GM19351 (cell line): ENCODE measurements at regions not wholly inside any gene's neighbourhood (a gene's known extent, or its start where the extent isn't known, plus 50 kb on each side); places are given as distances from the start of the nearest gene placed in this dataset.

Experiments
- ATAC-seq: cut with Tn5 transposase; IDR thresholded peaks from one replicate; pipeline ENCODE4 v1.9.1; 2021; ENCODE audit warnings: mild to moderate bottlenecking, moderate library complexity; ENCODE audit not compliant: unreplicated experiment

DNA sequence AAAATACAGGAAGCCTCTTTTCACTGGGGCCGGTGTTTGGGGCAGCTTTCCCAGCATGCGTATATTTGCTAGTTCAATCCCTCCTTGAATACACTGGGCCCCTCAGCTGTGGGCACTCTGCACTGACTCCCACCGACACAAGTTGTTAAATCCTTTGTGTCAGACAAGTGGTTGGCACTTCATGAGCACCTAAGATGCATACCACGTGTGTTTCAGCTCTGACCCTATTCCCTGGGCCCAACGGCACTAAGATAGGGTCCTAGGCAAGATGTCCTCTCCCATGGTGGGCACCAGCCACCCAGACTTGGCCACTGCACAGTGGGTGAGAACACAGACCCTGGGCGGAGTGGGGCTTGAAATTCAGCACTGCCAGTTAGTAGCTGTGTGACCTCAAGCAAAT lies 173.8 kb downstream of the BCL11B start:
- no peak for ATAC-seq

DNA sequence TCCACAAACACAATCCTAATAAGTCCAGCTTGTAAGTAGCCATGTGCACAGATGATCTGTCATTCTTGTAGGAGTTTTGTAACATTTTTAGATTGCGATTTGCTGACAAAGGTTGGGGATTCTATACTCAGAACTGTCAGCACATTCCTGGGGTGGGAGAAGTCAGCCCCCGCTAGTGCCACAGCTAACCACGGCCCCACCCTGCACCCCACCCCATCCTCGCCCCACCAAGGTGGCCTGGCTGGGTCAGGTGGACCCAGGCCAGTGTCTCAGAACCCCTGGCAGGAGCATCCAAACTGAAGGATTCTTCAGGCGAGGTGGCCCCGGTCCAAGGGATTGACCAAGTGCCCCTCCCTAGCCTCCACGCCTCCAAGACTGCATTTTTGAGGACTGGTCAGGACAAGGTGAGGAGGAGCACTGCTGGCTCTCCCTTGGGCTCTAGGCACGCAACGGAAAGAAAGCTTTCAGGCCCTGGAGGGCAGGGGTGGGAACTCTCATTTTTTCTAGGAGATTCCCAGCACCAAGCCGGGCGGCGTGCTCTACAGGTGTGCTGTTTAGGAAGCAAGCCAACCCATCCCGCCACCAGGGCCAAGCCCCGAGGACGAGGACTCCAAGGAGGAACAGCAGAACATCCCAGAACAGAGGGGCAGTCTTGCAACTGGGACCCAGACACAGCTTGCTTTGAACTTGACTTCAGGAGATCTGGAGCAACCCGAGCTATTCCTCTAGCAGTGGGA lies 172.8 kb downstream of the BCL11B start:
- ATAC-seq = no peak

DNA sequence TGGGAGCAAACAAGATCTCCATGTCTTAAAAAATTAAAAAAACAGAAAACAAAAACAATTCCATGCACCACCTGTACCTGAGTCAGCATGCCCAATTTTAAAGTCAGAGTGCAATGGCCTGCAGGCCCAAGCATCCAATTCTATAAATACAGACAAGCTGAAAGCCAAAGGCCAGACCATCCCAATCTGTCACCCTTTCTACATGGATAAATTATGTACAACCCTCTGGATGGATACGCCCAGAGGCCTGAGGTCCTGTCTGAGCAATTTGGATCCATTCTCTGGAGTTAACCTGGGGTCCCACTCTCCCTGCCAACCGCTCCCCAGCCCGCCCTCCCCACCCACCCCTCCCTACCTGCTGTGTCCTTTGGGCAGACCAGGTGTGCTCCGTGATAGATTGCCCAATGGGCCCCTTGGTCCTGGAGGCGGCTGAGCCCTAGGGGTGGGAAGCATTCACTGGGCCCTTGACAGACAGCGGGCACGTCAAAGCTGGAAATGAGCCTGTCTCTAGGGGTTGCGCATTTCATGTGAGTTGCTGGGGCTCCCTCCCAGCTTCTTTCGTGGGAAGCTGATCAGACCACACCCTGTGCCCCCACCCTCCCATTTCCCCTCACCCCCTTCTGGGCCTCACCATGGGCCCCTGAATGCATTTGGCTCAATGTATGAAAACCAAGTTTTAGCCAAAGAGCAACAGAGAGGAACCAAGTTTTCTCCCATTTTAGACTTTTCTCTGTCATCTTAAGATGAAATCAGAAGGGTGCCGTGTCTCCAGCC lies 171.3 kb downstream of the BCL11B start:
- no peak for ATAC-seq

DNA sequence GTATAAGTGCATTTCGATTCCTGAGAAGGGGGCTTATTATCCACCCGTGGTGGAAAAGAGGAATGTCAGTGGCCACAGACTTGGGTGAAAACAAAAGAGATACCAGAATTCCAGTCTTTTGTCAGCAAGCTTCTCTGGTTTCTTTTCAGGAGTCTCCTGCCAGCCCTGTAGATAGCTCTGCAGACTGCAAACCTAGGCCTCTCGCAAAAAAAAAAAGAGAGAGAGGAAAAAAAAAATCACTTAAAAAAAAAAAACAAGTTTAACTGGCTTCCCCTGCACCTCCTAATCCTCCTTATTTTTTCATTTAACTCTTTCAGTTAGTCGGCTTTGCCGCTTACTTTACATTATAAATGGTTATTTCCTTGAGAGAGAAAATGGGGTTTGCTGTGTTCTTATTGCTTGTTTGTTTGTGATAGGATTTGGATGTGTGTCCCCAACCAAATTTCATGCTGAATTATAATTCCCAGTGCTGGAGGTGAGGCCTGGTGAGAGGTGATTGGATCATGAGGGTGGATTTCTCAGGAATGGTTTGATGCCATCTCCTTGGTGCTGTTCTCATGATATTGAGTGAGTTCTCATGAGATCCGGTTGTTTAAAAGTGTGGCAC lies 170.0 kb downstream of the BCL11B start:
- no peak for ATAC-seq

DNA sequence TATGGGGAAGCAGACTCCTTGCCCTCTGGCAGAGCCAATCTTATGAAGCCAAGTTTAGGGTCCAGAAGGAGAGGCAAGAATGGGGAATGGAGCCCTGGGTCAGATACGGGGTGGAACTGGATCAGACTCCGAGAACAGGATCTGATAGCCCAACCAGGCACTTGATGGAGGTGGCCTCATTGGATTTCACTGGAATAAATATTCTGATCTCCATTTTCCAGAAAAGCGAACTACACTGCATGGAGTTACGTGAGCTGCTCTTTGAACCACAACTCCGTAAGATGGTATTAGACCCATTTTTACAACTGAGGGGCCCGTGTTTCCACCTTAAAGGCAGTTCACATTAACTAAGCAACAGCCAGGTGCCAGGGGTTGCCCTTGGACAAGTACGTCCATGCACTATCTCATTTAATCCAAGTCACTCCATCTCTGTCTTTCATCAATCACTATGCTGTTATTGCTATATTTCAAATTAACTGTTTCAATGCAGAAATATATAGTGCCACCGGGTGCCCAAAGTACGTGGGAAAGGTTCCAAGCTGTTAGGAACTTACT lies 155.2 kb downstream of the BCL11B start:
- no peak for ATAC-seq

DNA sequence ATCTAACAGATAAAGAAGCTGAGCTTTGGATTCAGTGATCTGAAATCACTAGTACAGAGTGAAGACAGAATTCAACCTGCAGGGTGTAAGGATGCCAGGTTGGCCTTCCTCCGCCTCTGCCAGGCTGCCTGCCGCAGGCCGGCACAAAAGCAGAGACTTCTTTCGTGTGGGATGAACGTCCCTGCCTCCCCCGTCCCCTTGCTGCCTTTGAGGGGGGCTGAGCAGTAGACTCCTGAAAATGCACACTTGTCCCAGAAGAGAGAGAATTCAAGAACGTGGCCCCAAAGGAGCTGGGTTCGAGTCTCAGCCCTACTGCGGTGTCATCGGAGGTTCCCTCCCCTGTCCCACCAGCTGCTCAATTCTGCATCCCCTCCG lies 154.3 kb downstream of the BCL11B start:
- ATAC-seq = no peak

DNA sequence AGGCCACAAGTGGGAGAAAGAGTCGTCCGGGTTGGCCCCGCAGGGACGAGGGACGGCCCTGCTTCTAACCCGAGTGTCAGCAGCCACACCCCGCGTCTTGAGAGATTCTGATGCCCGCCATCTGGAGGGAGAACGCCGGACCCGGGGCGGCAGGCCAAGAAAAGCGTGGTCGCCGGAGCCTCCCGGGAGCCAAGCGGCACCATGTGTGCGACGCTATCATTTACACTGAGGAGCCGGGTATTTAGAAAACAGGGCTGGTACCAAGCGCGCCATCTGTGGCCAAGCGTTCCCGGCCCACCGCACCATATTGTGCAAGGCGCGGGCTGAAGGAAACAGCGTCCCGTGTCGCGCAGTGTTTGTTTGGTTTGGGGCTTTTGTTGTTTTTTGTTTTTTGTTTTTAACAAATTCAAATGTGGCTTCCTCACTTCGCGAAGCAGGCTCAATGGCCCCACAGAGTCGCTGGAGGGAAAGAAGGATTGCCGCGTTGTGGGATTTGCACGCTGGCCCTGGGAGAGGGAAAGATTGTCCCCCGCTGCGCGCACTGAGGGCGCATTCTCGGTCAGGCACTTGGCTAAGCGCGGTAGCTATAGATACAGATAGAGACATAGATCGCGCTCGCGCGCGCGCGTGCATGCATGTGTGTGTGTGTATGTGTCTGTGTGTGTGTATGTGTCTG lies 153.8 kb downstream of the BCL11B start:
- ATAC-seq = no peak

DNA sequence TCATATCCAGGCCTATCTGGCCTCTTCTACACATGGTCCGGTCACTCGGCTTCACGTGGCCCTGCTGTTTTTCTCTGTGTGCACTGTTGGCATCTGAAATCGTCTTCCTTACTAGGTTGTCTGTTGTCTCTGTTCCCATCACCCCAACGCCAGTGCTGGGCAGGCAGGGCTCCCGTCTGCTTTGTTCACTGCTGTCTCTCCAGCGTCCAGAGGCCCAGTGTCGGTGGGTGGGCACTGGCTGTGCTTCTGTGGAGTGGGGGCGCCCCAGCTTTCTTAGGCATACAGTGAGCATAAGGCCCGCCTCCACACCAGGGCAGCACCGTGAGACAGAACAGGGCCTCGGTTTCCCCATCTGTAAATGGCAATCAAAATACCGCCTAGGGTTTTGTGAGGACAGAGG lies 153.1 kb downstream of the BCL11B start:
- no peak for ATAC-seq
